ENCODE measurements at regions not wholly inside any gene's neighbourhood (a gene's known extent, or its start where the extent isn't known, plus 50 kb on each side); places are given as distances from the start of the nearest gene placed in this dataset.

- TF ChIP-seq CTCF (conservative IDR thresholded peaks at IDR 0.05; ENCODE audit: low read depth, low read length): no peak
- DNase-seq (ENCODE audit: low read depth): peak; percentile 11
These were observed 363.6 kb upstream of the NBEA start for GRCh38 chr13:34578471-34578870.

GRCh38 chr13:34578917-34579316, 363.2 kb upstream of the NBEA start:
- no peak for DNase-seq (ENCODE audit: low read depth)
- H3K4me3 ChIP-seq (ENCODE audit: low read depth, low read length): no peak overlapping the region
- no peak for TF ChIP-seq CTCF (conservative IDR thresholded peaks at IDR 0.05; ENCODE audit: low read depth, low read length)

More at GRCh38 chr13:34578471-34578870, 363.6 kb upstream of the NBEA start:
- no peak overlapping the region for H3K4me3 ChIP-seq (ENCODE audit: low read depth, low read length)

- no peak overlapping the region for H3K4me3 ChIP-seq (ENCODE audit: low read depth, low read length)
- TF ChIP-seq CTCF (conservative IDR thresholded peaks at IDR 0.05; ENCODE audit: low read depth, low read length): no peak
- no peak for DNase-seq (ENCODE audit: low read depth)
These were observed 358.9 kb upstream of the NBEA start for GRCh38 chr13:34583181-34583580.

GRCh38 chr13:34587576-34587975, 354.5 kb upstream of the NBEA start:
- TF ChIP-seq CTCF (conservative IDR thresholded peaks at IDR 0.05; ENCODE audit: low read depth, low read length): no peak
- DNase-seq (ENCODE audit: low read depth): peak; percentile 22
- no peak overlapping the region for H3K4me3 ChIP-seq (ENCODE audit: low read depth, low read length)

GRCh38 chr13:34588362-34588761, 353.7 kb upstream of the NBEA start:
- DNase-seq (ENCODE audit: low read depth): no peak
- no peak overlapping the region for H3K4me3 ChIP-seq (ENCODE audit: low read depth, low read length)
- TF ChIP-seq CTCF (conservative IDR thresholded peaks at IDR 0.05; ENCODE audit: low read depth, low read length): no peak

- no peak overlapping the region for H3K4me3 ChIP-seq (ENCODE audit: low read depth, low read length)
- no peak for TF ChIP-seq CTCF (conservative IDR thresholded peaks at IDR 0.05; ENCODE audit: low read depth, low read length)
- no peak for DNase-seq (ENCODE audit: low read depth)
These were observed 352.5 kb upstream of the NBEA start for GRCh38 chr13:34589581-34589980.

- TF ChIP-seq CTCF (conservative IDR thresholded peaks at IDR 0.05; ENCODE audit: low read depth, low read length): no peak
- no peak overlapping the region for H3K4me3 ChIP-seq (ENCODE audit: low read depth, low read length)
These were observed 350.9 kb upstream of the NBEA start for GRCh38 chr13:34591129-34591528.

More at GRCh38 chr13:34591129-34591528, 350.9 kb upstream of the NBEA start:
- DNase-seq (ENCODE audit: low read depth): no peak

Measured in choroid plexus epithelial cell (primary cell).